ENCODE measurements at regions not wholly inside any gene's neighbourhood (a gene's known extent, or its start where the extent isn't known, plus 50 kb on each side); places are given as distances from the start of the nearest gene placed in this dataset.

DNA sequence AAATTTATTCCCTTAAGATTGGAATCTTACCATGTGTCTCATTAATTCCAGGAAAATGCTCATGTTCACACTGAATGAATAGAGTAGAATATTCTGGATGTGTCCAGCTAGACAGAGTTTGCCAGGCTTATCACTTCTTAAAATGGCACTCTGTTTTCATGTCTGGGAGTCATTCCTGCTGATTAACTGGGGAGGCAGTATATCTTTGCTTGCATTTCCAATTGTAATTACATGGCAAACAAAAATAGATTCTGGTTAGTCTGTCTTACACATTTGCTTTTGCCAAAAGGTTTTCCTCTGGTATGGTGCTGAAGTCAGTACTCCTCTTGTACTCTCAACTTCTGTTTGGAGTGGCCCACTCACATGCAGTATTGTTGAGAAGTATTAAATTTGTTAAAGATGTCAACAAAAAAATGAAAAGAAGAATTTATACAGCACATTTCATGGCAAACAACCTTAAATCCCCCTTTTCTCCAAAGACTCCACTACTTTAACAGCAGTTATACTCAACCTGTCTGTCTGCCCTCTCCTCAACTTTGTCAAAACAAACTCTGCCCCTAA lies 70.2 kb downstream of the TENT5A start:
- H3K4me3 ChIP-seq, result no peak overlapping the region
- TF ChIP-seq, protein P1, sequence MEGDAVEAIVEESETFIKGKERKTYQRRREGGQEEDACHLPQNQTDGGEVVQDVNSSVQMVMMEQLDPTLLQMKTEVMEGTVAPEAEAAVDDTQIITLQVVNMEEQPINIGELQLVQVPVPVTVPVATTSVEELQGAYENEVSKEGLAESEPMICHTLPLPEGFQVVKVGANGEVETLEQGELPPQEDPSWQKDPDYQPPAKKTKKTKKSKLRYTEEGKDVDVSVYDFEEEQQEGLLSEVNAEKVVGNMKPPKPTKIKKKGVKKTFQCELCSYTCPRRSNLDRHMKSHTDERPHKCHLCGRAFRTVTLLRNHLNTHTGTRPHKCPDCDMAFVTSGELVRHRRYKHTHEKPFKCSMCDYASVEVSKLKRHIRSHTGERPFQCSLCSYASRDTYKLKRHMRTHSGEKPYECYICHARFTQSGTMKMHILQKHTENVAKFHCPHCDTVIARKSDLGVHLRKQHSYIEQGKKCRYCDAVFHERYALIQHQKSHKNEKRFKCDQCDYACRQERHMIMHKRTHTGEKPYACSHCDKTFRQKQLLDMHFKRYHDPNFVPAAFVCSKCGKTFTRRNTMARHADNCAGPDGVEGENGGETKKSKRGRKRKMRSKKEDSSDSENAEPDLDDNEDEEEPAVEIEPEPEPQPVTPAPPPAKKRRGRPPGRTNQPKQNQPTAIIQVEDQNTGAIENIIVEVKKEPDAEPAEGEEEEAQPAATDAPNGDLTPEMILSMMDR (IDR thresholded peaks at IDR 0.05), result no peak
- no peak overlapping the region for H3K27ac ChIP-seq
- DNase-seq (ENCODE audit: low spot score), result no peak

DNA sequence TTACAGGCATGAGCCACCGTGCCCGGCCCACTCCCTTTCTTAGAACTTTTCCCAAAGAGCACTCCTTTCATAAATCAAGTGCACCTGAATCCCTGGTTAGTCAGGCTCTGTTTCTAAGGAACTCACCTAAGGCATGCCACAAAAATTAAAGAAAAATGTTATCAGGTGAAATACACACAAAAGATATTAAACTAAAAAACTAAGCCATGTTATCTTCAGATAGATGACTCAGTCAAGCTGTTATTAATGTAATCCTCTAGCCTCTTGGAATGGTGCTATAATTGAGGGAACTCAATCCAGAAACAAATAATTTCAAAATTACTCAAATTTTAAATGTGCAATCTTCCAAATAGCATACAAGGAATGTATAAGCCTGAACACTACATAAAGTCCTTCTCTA lies 83.0 kb downstream of the TENT5A start:
- no peak overlapping the region for H3K4me3 ChIP-seq
- no peak overlapping the region for H3K27ac ChIP-seq
- DNase-seq (ENCODE audit: low spot score), result no peak
- TF ChIP-seq, protein P1 (IDR thresholded peaks at IDR 0.05), result no peak

DNA sequence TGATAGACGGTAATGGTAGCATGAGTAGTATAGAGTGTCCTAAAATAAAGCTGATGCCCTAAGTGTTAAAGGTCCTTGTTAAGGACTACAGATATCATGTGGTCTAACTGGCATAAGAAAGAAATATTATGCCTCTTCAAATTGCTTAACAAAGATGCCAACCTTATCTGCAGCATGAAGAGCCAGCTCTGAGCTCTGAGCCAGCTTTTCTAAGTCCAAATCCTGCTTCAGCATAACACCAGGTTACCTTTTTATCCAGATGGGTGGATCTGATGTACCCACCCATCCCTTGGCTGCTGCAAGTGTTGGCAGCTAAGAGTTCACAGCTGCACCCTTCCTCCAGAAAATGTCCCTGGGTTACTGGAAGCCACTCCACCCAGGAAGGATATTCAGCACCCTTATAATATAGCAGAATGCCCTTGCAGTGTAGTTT lies 83.8 kb downstream of the TENT5A start:
- Histone ChIP-seq H3K4me3 (no peak overlapping the region), H3K27ac (no peak overlapping the region)
- no peak for DNase-seq (ENCODE audit: low spot score)
- TF ChIP-seq, protein P1 (IDR thresholded peaks at IDR 0.05), result no peak

DNA sequence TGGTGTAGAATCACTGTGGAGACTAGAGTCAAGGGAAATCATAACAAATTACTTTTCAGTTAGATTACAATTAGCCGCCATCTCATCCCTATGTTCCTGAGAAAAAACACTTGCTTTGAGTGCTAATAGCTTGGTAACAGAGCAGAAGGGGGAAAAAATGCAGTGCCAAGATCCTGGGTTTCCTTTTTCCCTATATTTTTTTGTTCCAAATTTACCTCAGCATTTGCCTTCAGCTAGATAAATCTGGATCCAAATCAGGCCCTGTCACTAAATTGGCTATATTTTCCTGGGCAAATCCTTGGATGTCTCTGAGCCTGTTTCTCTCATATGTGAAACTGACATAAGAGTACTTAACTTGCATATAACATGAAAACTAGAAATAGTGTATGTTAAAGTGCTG lies 86.0 kb downstream of the TENT5A start:
- DNase-seq (ENCODE audit: low spot score), result no peak
- Histone ChIP-seq H3K4me3 (no peak overlapping the region), H3K27ac (no peak overlapping the region)
- TF ChIP-seq, protein P1 (IDR thresholded peaks at IDR 0.05), result no peak

DNA sequence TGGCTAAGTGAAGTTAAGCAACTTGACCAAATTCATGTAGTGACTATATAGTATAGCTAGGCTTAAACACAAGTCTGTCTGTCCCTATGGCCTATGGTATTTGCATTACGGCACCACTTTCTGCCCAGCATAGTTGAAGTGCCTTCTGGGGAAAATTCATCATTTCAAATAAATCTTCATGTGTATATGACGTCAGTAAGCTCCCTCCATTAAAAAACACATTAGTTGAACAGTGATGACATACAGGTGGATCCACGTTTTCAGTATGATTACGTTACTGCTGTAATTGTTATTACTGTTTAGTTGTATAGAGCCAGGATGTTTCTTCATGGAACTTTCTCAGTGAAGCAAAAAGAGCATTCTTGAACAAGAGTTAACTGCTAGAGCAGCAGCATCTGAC lies 96.2 kb downstream of the TENT5A start:
- TF ChIP-seq, protein P1 (IDR thresholded peaks at IDR 0.05), result no peak

DNA sequence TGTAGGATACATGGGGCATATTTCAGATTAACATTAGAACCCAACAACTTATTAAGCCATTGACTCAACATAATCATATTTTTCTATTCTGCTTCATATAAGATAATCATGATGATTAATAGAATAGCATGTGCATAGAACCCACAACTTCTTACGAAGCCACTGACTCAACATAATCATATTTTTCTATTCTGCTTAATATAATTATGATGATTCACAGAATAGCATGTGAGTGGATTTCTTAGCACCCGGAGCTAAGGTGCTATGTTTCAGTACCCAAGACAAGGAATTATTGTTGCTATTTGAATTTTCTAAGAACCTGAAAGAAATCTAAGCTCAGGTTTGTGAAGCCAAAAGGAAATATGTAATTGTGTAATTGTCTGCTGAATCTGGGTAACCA lies 96.8 kb downstream of the TENT5A start:
- no peak overlapping the region for H3K27ac ChIP-seq
- H3K4me3 ChIP-seq, result no peak overlapping the region
- TF ChIP-seq, protein P1 (IDR thresholded peaks at IDR 0.05), result no peak
- no peak for DNase-seq (ENCODE audit: low spot score)

More for the DNA sequence above, 96.2 kb downstream of the TENT5A start:
- DNase-seq (ENCODE audit: low spot score), result no peak
- Histone ChIP-seq H3K27ac (no peak overlapping the region), H3K4me3 (no peak overlapping the region)

DNA sequence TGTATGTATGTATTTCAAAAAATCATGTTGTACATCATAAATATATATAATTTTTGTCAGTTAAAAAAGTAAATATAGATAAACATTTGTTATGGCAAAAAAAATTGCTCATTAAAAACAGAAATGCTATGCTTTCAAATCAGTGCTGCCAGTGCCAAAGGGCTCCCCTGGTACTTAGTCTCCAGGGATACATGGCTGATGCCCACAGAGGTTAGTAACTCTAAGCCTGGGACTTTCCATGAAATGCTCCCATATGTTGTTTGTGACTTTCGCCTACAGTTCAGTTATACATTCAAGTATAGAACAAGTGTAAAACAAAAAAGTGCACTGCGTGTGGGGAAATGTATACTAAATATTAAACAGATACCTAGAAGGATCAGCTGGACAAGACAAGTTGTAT lies 104.0 kb downstream of the TENT5A start:
- DNase-seq (ENCODE audit: low spot score), result no peak
- Histone ChIP-seq H3K4me3 (no peak overlapping the region), H3K27ac (no peak overlapping the region)
- TF ChIP-seq, protein P1 (IDR thresholded peaks at IDR 0.05), result no peak
